Calu3 (cell line): ENCODE measurements at regions not wholly inside any gene's neighbourhood (a gene's known extent, or its start where the extent isn't known, plus 50 kb on each side); places are given as distances from the start of the nearest gene placed in this dataset.

Experiments used
- BruUV-seq: library from RNA; stranded (reverse); fragments of 400-500 nt; replicated peaks from 2 replicates; lab custom pipeline; 2021; lab: Mats Ljungman, UMichigan
- CTCF ChIA-PET: fragments of 300-600 bp; sonication (Branson Sonifier 250); formaldehyde crosslinking; loops from one replicate; lab custom pipeline; 2022; ENCODE audit warnings: antibody characterized with exemption; lab: Charles Lee
- DNase-seq: peaks from one replicate; pipeline ENCODE4 v3.0.0; 2022
- H3K27ac Mint-ChIP-seq: one replicate; pipeline ENCODE4 v1.8.0; 2022; ENCODE audit warnings: mixed read lengths; ENCODE audit not compliant: unreplicated experiment
- H3K27me3 Mint-ChIP-seq: one replicate; pipeline ENCODE4 v1.8.0; 2022; ENCODE audit warnings: mixed read lengths; ENCODE audit not compliant: unreplicated experiment
- H3K36me3 Mint-ChIP-seq: one replicate; pipeline ENCODE4 v1.8.0; 2022; ENCODE audit warnings: mild to moderate bottlenecking, moderate library complexity, mixed read lengths; ENCODE audit not compliant: insufficient read depth, unreplicated experiment
- H3K4me1 Mint-ChIP-seq: one replicate; pipeline ENCODE4 v1.8.0; 2022; ENCODE audit warnings: mild to moderate bottlenecking, low read depth, mixed read lengths; ENCODE audit not compliant: unreplicated experiment
- H3K4me3 Mint-ChIP-seq: one replicate; pipeline ENCODE4 v1.8.0; 2022; ENCODE audit warnings: mild to moderate bottlenecking, low read depth, moderate library complexity, mixed read lengths; ENCODE audit not compliant: unreplicated experiment
- H3K9me3 Mint-ChIP-seq: one replicate; pipeline ENCODE4 v1.8.0; 2022; ENCODE audit warnings: low read depth, mixed read lengths; ENCODE audit not compliant: unreplicated experiment
- intact Hi-C: fragments of 100-400 bp; cut with micrococcal nuclease; formaldehyde crosslinking; loops from one replicate; pipeline ENCODE4 v1.10.0; 2022; ENCODE audit not compliant: unreplicated experiment
- TF ChIP-seq, protein P1 (sequence below): fragments of 200-600 bp; IDR thresholded peaks from one replicate; pipeline ENCODE4 v1.8.0; 2022; ENCODE audit warnings: antibody characterized with exemption; ENCODE audit not compliant: unreplicated experiment

- Mint-ChIP-seq H3K4me3 (no peak overlapping the region), H3K27ac (no peak overlapping the region), H3K36me3 (no peaks in the 10 kb centered on the region), H3K4me1 (peaks cover 7% of the 10 kb centered on the region), H3K27me3 (peaks cover 28% of the 10 kb centered on the region), H3K9me3 (no peaks in the 10 kb centered on the region)
- no peak for DNase-seq
- no TSS peak for BruUV-seq
- CTCF ChIA-PET = no interaction called here
- TF ChIP-seq, protein P1, sequence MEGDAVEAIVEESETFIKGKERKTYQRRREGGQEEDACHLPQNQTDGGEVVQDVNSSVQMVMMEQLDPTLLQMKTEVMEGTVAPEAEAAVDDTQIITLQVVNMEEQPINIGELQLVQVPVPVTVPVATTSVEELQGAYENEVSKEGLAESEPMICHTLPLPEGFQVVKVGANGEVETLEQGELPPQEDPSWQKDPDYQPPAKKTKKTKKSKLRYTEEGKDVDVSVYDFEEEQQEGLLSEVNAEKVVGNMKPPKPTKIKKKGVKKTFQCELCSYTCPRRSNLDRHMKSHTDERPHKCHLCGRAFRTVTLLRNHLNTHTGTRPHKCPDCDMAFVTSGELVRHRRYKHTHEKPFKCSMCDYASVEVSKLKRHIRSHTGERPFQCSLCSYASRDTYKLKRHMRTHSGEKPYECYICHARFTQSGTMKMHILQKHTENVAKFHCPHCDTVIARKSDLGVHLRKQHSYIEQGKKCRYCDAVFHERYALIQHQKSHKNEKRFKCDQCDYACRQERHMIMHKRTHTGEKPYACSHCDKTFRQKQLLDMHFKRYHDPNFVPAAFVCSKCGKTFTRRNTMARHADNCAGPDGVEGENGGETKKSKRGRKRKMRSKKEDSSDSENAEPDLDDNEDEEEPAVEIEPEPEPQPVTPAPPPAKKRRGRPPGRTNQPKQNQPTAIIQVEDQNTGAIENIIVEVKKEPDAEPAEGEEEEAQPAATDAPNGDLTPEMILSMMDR = no peak
- intact Hi-C loops = no loop called here
These were observed 105.1 kb upstream of the TNRC6C start for GRCh38 chr17:77853191-77853977.

- TF ChIP-seq, protein P1 = no peak
- CTCF ChIA-PET = no interaction called here
- H3K27ac Mint-ChIP-seq = no peak overlapping the region
These were observed 104.3 kb upstream of the TNRC6C start for GRCh38 chr17:77854083-77854758.

GRCh38 chr17:77854759-77855745, 103.5 kb upstream of the TNRC6C start:
- CTCF ChIA-PET = interaction anchor here (0.5 kb wide), 1 partner anchor 14 kb away, joined by 4 read pairs; no protein-coding TSS in a partner anchor
- intact Hi-C loops = no loop called here

More at GRCh38 chr17:77854083-77854758, 104.3 kb upstream of the TNRC6C start:
- peaks cover 7% of the 10 kb centered on the region for H3K4me1 Mint-ChIP-seq
- no peaks in the 10 kb centered on the region for H3K9me3 Mint-ChIP-seq
- no TSS peak for BruUV-seq
- no peaks in the 10 kb centered on the region for H3K36me3 Mint-ChIP-seq
- intact Hi-C loops = no loop called here
- no peak overlapping the region for H3K4me3 Mint-ChIP-seq
- H3K27me3 Mint-ChIP-seq = peaks cover 36% of the 10 kb centered on the region
- DNase-seq = no peak

More at GRCh38 chr17:77854759-77855745, 103.5 kb upstream of the TNRC6C start:
- peaks cover 7% of the 10 kb centered on the region for H3K4me1 Mint-ChIP-seq
- H3K4me3 Mint-ChIP-seq = no peak overlapping the region
- no peak for DNase-seq
- TF ChIP-seq, protein P1 = no peak
- no TSS peak for BruUV-seq
- H3K27ac Mint-ChIP-seq = no peak overlapping the region
- H3K9me3 Mint-ChIP-seq = no peaks in the 10 kb centered on the region
- no peaks in the 10 kb centered on the region for H3K36me3 Mint-ChIP-seq
- peaks cover 45% of the 10 kb centered on the region for H3K27me3 Mint-ChIP-seq
